SU-DHL-6 (cell line): ENCODE measurements at regions not wholly inside any gene's neighbourhood (a gene's known extent, or its start where the extent isn't known, plus 50 kb on each side); places are given as distances from the start of the nearest gene placed in this dataset.

Source experiments
- H2AFZ ChIP-seq: fragments of 200-600 bp; sonication (generic); 2 replicates; pipeline ENCODE4 v1.6.1; 2014; ENCODE audit warnings: low read depth, mild to moderate bottlenecking, moderate library complexity, mixed read lengths, antibody characterized with exemption, low read length; ENCODE audit not compliant: severe bottlenecking
- H3F3A ChIP-seq: fragments of 200-600 bp; shearing (Covaris generic); 2 replicates; pipeline ENCODE4 v1.6.0; 2016; ENCODE audit warnings: antibody characterized with exemption, mild to moderate bottlenecking; ENCODE audit not compliant: insufficient read depth
- H3K27ac ChIP-seq: fragments of 200-600 bp; sonication (generic); 2 replicates; pipeline ENCODE4 v1.5.1; 2016; ENCODE audit warnings: low read depth, mild to moderate bottlenecking, low read length, moderate library complexity, mixed read lengths
- H3K27me3 ChIP-seq: fragments of 200-600 bp; sonication (generic), shearing (Covaris generic); 2 replicates; pipeline ENCODE4 v1.6.0; 2014; ENCODE audit warnings: mild to moderate bottlenecking, low read length
- H3K36me3 ChIP-seq: fragments of 200-600 bp; sonication (generic); 2 replicates; pipeline ENCODE4 v1.6.1; 2014; ENCODE audit warnings: mild to moderate bottlenecking, low read length, mixed read lengths
- H3K4me2 ChIP-seq: fragments of 300-600, 200-600 bp; shearing (Covaris generic), sonication (generic); 2 replicates; pipeline ENCODE4 v1.6.0; 2014; ENCODE audit warnings: low read length, low read depth, mild to moderate bottlenecking; ENCODE audit not compliant: poor library complexity, severe bottlenecking
- H3K4me3 ChIP-seq: fragments of 200-600 bp; sonication (generic); 2 replicates; pipeline ENCODE4 v1.5.1; 2014; ENCODE audit warnings: antibody characterized with exemption, low read length, mild to moderate bottlenecking, mixed read lengths; ENCODE audit not compliant: insufficient read depth, poor library complexity, severe bottlenecking
- H3K79me2 ChIP-seq: fragments of 200-600 bp; sonication (generic); 2 replicates; pipeline ENCODE4 v1.6.1; 2014; ENCODE audit warnings: mild to moderate bottlenecking, low read length, moderate library complexity; ENCODE audit not compliant: insufficient read depth
- H3K9ac ChIP-seq: fragments of 200-600 bp; sonication (generic); 2 replicates; pipeline ENCODE4 v1.7.0; 2014; ENCODE audit warnings: mild to moderate bottlenecking, low read length
- H3K9me2 ChIP-seq: fragments of 200-600 bp; sonication (generic); replicated peaks from 2 replicates; pipeline ENCODE4 v1.6.1; 2014; ENCODE audit warnings: low read length; ENCODE audit not compliant: insufficient read depth
- H3K9me3 ChIP-seq: fragments of 200-600 bp; sonication (generic); 2 replicates; pipeline ENCODE4 v1.6.1; 2014; ENCODE audit warnings: low read length, mixed read lengths; ENCODE audit not compliant: insufficient read depth
- H4K20me1 ChIP-seq: fragments of 200-600 bp; sonication (generic); 2 replicates; pipeline ENCODE4 v1.6.1; 2014; ENCODE audit warnings: low read depth, mild to moderate bottlenecking, antibody characterized with exemption, low read length, moderate library complexity, mixed read lengths
- EZH2phosphoT487 ChIP-seq: fragments of 200-600 bp; sonication (generic), shearing (Covaris generic); conservative IDR thresholded peaks from 2 replicates; pipeline ENCODE4 v1.6.1; 2018; ENCODE audit warnings: mild to moderate bottlenecking, antibody characterized with exemption, low read length, moderate library complexity, mixed read lengths
- TF ChIP-seq, protein P1 (sequence below): fragments of 200-600 bp; sonication (generic); IDR thresholded peaks from one replicate; pipeline ENCODE4 v1.5.1; 2017; ENCODE audit warnings: antibody characterized with exemption, mild to moderate bottlenecking, low read length, moderate library complexity; ENCODE audit not compliant: insufficient read depth, poor library complexity, severe bottlenecking

DNA sequence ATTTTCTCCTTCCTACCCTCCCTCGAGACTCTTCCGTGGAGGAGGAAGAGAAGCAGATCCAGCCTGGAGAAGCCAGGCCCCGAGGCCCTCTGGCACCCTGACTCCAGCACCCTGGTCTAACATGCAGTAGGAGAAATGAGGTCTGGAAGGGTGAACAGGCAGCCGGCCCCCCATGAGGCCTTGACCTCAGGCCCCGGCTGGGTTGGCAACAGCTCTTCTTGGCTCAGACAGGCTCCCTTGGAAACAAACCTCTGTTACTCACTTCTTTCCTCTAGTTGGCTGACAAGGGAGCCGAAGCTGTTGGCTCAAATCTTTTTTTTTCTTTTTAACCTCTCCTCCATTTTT is 73.4 kb downstream of the CPN2 start:
- TF ChIP-seq, protein P1, sequence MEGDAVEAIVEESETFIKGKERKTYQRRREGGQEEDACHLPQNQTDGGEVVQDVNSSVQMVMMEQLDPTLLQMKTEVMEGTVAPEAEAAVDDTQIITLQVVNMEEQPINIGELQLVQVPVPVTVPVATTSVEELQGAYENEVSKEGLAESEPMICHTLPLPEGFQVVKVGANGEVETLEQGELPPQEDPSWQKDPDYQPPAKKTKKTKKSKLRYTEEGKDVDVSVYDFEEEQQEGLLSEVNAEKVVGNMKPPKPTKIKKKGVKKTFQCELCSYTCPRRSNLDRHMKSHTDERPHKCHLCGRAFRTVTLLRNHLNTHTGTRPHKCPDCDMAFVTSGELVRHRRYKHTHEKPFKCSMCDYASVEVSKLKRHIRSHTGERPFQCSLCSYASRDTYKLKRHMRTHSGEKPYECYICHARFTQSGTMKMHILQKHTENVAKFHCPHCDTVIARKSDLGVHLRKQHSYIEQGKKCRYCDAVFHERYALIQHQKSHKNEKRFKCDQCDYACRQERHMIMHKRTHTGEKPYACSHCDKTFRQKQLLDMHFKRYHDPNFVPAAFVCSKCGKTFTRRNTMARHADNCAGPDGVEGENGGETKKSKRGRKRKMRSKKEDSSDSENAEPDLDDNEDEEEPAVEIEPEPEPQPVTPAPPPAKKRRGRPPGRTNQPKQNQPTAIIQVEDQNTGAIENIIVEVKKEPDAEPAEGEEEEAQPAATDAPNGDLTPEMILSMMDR, result no peak
- TF ChIP-seq EZH2phosphoT487, result no peak
- H3K4me3 ChIP-seq, result no peak overlapping the region
- no peaks in the 10 kb centered on the region for H3F3A ChIP-seq
- no peak overlapping the region for H3K9ac ChIP-seq
- H4K20me1 ChIP-seq, result no peaks in the 10 kb centered on the region
- no peaks in the 10 kb centered on the region for H3K27me3 ChIP-seq
- H2AFZ ChIP-seq, result no peak overlapping the region
- H3K9me3 ChIP-seq, result no peaks in the 10 kb centered on the region
- H3K4me2 ChIP-seq, result no peak overlapping the region
- no peaks in the 10 kb centered on the region for H3K79me2 ChIP-seq
- no peak overlapping the region for H3K27ac ChIP-seq
- no peaks in the 10 kb centered on the region for H3K9me2 ChIP-seq
- H3K36me3 ChIP-seq, result no peaks in the 10 kb centered on the region

DNA sequence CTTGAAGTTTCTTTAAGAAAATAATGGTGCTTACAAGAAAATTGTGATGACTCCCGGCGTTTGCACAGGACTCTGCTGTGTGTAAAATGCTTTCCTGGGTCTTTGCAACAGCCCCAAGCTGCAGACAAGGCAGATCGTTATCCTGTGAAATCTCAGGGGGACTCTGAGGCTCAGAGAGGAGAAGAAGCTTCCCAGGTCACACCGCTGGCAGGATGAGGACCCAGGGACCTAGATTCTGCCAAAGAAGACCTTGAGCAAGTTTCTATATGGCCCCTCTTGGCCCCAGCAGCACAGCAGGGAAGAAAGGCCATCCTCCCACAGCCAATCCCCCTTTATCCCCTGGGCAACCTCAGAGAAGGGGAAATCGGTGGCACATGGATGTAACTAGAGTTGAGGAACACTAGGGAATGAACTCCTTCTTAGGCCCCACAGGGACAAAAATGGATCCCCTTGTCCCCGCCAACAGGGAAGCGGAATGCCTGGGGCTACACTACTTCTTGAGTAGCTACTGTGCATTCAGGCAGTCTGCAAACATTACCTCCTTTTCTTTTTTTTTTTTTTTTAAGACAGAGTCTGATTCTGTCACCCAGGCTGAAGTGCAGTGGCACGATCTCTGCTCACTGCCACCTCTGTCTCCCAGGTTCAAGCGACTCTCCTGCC is 72.8 kb downstream of the CPN2 start:
- Histone ChIP-seq H4K20me1 (no peaks in the 10 kb centered on the region), H2AFZ (no peak overlapping the region), H3K27me3 (no peaks in the 10 kb centered on the region), H3K79me2 (no peaks in the 10 kb centered on the region), H3K36me3 (no peaks in the 10 kb centered on the region), H3K9ac (no peak overlapping the region), H3K9me3 (no peaks in the 10 kb centered on the region), H3F3A (no peaks in the 10 kb centered on the region), H3K4me3 (no peak overlapping the region), H3K4me2 (no peak overlapping the region), H3K9me2 (no peaks in the 10 kb centered on the region), H3K27ac (no peak overlapping the region)
- TF ChIP-seq EZH2phosphoT487, result no peak
- TF ChIP-seq, protein P1, result no peak

DNA sequence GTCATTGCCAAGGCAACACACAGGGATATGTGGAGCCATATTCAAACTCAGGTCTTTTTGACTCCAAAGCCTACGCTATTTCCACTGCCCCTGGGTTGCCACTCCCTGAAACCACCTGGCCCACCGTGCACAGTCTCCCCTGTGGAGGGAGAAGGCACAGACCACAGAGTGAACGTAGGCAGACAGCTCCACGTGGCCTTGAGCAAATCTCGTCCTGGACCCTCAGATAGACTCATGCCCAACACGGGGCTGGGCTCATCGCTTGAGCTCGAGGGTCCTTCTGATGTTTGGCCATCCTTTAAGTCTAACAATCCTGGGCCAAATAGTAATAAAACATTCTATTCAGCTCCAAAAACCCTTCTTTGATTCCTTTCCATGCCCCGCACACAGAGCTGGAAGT is 72.0 kb downstream of the CPN2 start:
- Histone ChIP-seq H3K36me3 (no peaks in the 10 kb centered on the region), H3K9ac (no peak overlapping the region), H2AFZ (no peak overlapping the region), H4K20me1 (no peaks in the 10 kb centered on the region), H3K27me3 (no peaks in the 10 kb centered on the region), H3K9me3 (no peaks in the 10 kb centered on the region), H3K27ac (no peak overlapping the region), H3K4me2 (no peak overlapping the region), H3F3A (no peaks in the 10 kb centered on the region), H3K79me2 (no peaks in the 10 kb centered on the region), H3K9me2 (no peaks in the 10 kb centered on the region), H3K4me3 (no peak overlapping the region)
- no peak for TF ChIP-seq EZH2phosphoT487
- TF ChIP-seq, protein P1, result no peak
